Muscle of leg (tissue), 3 donors: ENCODE measurements at regions not wholly inside any gene's neighbourhood (a gene's known extent, or its start where the extent isn't known, plus 50 kb on each side); places are given as distances from the start of the nearest gene placed in this dataset.

ENCODE experiments used
- DNase-seq: peaks from one replicate; pipeline ENCODE4 v3.0.0; 2013
- H3K27ac ChIP-seq: one replicate; pipeline ENCODE4 v1.5.1; 2013; ENCODE audit warnings: mild to moderate bottlenecking, low read length, control low read depth
- H3K27me3 ChIP-seq: one replicate; pipeline ENCODE4 v1.6.1; 2013; ENCODE audit warnings: low read length; ENCODE audit not compliant: control insufficient read depth, insufficient read depth
- H3K36me3 ChIP-seq: one replicate; pipeline ENCODE4 v1.6.1; 2013; ENCODE audit warnings: low read length; ENCODE audit not compliant: control insufficient read depth, insufficient read depth
- H3K4me1 ChIP-seq: one replicate; pipeline ENCODE4 v1.6.1; 2013; ENCODE audit warnings: low read length; ENCODE audit not compliant: control insufficient read depth, insufficient read depth
- H3K4me3 ChIP-seq: one replicate; pipeline ENCODE4 v1.5.1; 2013; ENCODE audit warnings: low read length, control low read depth
- H3K9me3 ChIP-seq: replicated peaks from 2 replicates; pipeline ENCODE4 v1.6.1; 2013; ENCODE audit warnings: low read depth, low read length; ENCODE audit not compliant: control insufficient read depth
- WGBS: methylation state at CpG from one replicate; pipeline ENCODE4 v1.1.5; 2013; ENCODE audit warnings: missing lambda C conversion rate; ENCODE audit not compliant: insufficient coverage; 5-methylcytosine and 5-hydroxymethylcytosine counted together

- no peak for DNase-seq
- no peak overlapping the region for H3K27ac ChIP-seq
- no peaks in the 10 kb centered on the region for H3K27me3 ChIP-seq
- H3K4me1 ChIP-seq = no peaks in the 10 kb centered on the region
- no peaks in the 10 kb centered on the region for H3K36me3 ChIP-seq
- WGBS = 100% methylated on average over 2 of the region's 3 CpGs
- no peak overlapping the region for H3K4me3 ChIP-seq
- peaks cover 5% of the 10 kb centered on the region for H3K9me3 ChIP-seq
Observed at GRCh38 chr17:428414-428813, 75.8 kb upstream of the RPH3AL start.

- DNase-seq = no peak
- Histone ChIP-seq H3K27ac (no peak overlapping the region), H3K36me3 (no peaks in the 10 kb centered on the region), H3K27me3 (no peaks in the 10 kb centered on the region), H3K4me1 (no peaks in the 10 kb centered on the region), H3K4me3 (no peak overlapping the region), H3K9me3 (peaks cover 5% of the 10 kb centered on the region)
- WGBS = 100% methylated on average over 2 of the region's 3 CpGs
Observed at GRCh38 chr17:427891-428290, 75.3 kb upstream of the RPH3AL start.

- Histone ChIP-seq H3K4me1 (no peaks in the 10 kb centered on the region), H3K27me3 (no peaks in the 10 kb centered on the region), H3K36me3 (no peaks in the 10 kb centered on the region), H3K27ac (no peak overlapping the region), H3K4me3 (no peak overlapping the region), H3K9me3 (peaks cover 5% of the 10 kb centered on the region)
- WGBS = 61% methylated on average over 3 of the region's 6 CpGs
- DNase-seq = no peak
Observed at GRCh38 chr17:427327-427726, 74.7 kb upstream of the RPH3AL start.

GRCh38 chr17:422196-422930 is 69.8 kb upstream of the RPH3AL start:
- H3K36me3 ChIP-seq = no peaks in the 10 kb centered on the region
- no peak overlapping the region for H3K27ac ChIP-seq
- H3K4me1 ChIP-seq = no peaks in the 10 kb centered on the region
- H3K27me3 ChIP-seq = no peaks in the 10 kb centered on the region
- H3K9me3 ChIP-seq = no peaks in the 10 kb centered on the region
- DNase-seq = no peak
- no peak overlapping the region for H3K4me3 ChIP-seq
- 90% methylated on average over 12 of the region's 16 CpGs for WGBS

GRCh38 chr17:420479-421175 is 68.0 kb upstream of the RPH3AL start:
- Histone ChIP-seq H3K4me3 (no peak overlapping the region), H3K4me1 (no peaks in the 10 kb centered on the region), H3K36me3 (peaks cover under 1% of the 10 kb centered on the region), H3K9me3 (no peaks in the 10 kb centered on the region), H3K27me3 (no peaks in the 10 kb centered on the region), H3K27ac (no peak overlapping the region)
- no peak for DNase-seq
- 95% methylated on average over 13 of the region's 15 CpGs for WGBS

- Histone ChIP-seq H3K4me3 (no peak overlapping the region), H3K9me3 (no peaks in the 10 kb centered on the region), H3K27me3 (no peaks in the 10 kb centered on the region), H3K27ac (no peak overlapping the region), H3K4me1 (no peaks in the 10 kb centered on the region), H3K36me3 (peaks cover 13% of the 10 kb centered on the region)
- WGBS = 89% methylated on average over 11 of the region's 13 CpGs
- DNase-seq = no peak
Observed at GRCh38 chr17:419073-419735, 66.6 kb upstream of the RPH3AL start.

- WGBS = 50% methylated on average over 1 of the region's 8 CpGs
Observed at GRCh38 chr17:418421-418751, 65.8 kb upstream of the RPH3AL start.

GRCh38 chr17:417691-418420 is 65.2 kb upstream of the RPH3AL start:
- Histone ChIP-seq H3K4me1 (no peaks in the 10 kb centered on the region), H3K27ac (no peak overlapping the region), H3K9me3 (no peaks in the 10 kb centered on the region), H3K4me3 (no peak overlapping the region), H3K27me3 (no peaks in the 10 kb centered on the region), H3K36me3 (peaks cover 23% of the 10 kb centered on the region)
- no peak for DNase-seq
- 92% methylated on average over 13 of the region's 16 CpGs for WGBS

More at GRCh38 chr17:418421-418751, 65.8 kb upstream of the RPH3AL start:
- H3K27me3 ChIP-seq = no peaks in the 10 kb centered on the region
- no peak overlapping the region for H3K27ac ChIP-seq
- DNase-seq = no peak
- peaks cover 19% of the 10 kb centered on the region for H3K36me3 ChIP-seq
- H3K4me1 ChIP-seq = no peaks in the 10 kb centered on the region
- no peaks in the 10 kb centered on the region for H3K9me3 ChIP-seq
- no peak overlapping the region for H3K4me3 ChIP-seq

- no peak for DNase-seq
- H3K27ac ChIP-seq = no peak overlapping the region
- no peaks in the 10 kb centered on the region for H3K27me3 ChIP-seq
- peaks cover 7% of the 10 kb centered on the region for H3K4me1 ChIP-seq
- no peak overlapping the region for H3K4me3 ChIP-seq
- H3K9me3 ChIP-seq = no peaks in the 10 kb centered on the region
- 73% methylated on average over 16 of the region's 23 CpGs for WGBS
- H3K36me3 ChIP-seq = peaks cover 27% of the 10 kb centered on the region
Observed at GRCh38 chr17:416293-417206, 63.9 kb upstream of the RPH3AL start.
